ENCODE measurements at regions not wholly inside any gene's neighbourhood (a gene's known extent, or its start where the extent isn't known, plus 50 kb on each side); places are given as distances from the start of the nearest gene placed in this dataset.

DNA sequence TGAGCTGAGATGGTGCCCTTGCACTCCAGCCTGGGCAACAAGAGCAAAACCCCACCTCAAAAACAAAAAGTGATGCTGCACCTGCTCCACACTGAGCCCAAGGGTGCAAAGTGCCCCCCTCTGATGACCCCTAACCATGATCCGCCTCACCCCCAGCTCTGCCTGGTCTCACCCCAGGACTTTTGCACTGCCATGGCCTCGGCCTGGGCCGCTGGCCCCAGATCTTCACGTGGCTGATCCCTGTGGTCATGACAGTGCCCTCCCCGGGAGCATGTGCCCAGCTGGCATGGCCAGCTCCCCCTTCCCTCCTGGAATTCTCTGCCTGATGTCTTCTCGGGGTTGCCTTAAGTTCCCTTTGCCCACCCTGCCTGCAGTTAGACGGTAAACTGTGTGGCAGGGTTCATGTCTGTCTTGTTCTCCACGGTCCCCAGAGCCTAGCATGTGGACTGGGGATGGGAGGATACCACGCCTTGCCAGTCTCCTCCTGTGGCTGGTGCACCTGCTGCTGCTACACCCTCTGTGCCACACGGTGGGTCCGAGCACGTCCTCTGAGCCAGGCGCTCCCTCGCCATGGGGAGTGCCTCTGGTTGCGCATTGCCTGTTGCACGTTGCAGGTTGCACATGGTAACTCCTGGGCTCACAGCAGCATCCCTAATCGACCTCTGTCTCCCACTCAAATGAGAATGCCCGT, 77.4 kb upstream of the PPP1R26 start:
- peaks cover 16% of the 10 kb centered on the region for H3K9me3 ChIP-seq (ENCODE audit: control insufficient read depth, insufficient read depth, low read length)
- CTCF ChIA-PET = no interaction called here

More for the DNA sequence above, 77.4 kb upstream of the PPP1R26 start:
- Histone ChIP-seq H3K27ac (ENCODE audit: insufficient read depth, low read length) (no peak overlapping the region), H2AK9ac (replicated peaks; ENCODE audit: low read depth, low read length, poor library complexity) (no peak overlapping the region), H3K36me3 (ENCODE audit: control insufficient read depth, insufficient read depth, low read length) (no peaks in the 10 kb centered on the region), H2BK15ac (ENCODE audit: low read depth, low read length) (no peak overlapping the region), H2BK20ac (ENCODE audit: low read depth, low read length) (no peak overlapping the region), H3K27me3 (ENCODE audit: control insufficient read depth, insufficient read depth, low read length) (no peaks in the 10 kb centered on the region), H3K9me1 (ENCODE audit: insufficient read depth, low read length) (no peaks in the 10 kb centered on the region), H3K79me1 (ENCODE audit: low read depth in 1 of 2, low read length in 2 of 2) (no peaks in the 10 kb centered on the region), H3K18ac (ENCODE audit: low read depth, low read length) (no peak overlapping the region), H3K4me2 (ENCODE audit: low read depth, low read length) (no peak overlapping the region), H4K91ac (ENCODE audit: insufficient read depth, low read depth, low read length) (no peak overlapping the region), H3K4ac (ENCODE audit: low read depth, low read length) (no peak overlapping the region), H2BK5ac (ENCODE audit: low read depth, low read length, poor library complexity, severe bottlenecking) (no peak overlapping the region), H3K4me1 (ENCODE audit: control insufficient read depth, insufficient read depth, low read length) (no peaks in the 10 kb centered on the region), H4K20me1 (ENCODE audit: insufficient read depth, low read length) (no peaks in the 10 kb centered on the region), H3K23ac (ENCODE audit: low read depth, low read length) (no peak overlapping the region), H2AFZ (replicated peaks; ENCODE audit: low read length, poor library complexity) (no peak overlapping the region), H3K4me3 (ENCODE audit: insufficient read depth, low read depth, low read length) (no peak overlapping the region), H3K14ac (replicated peaks; ENCODE audit: low read depth, low read length) (no peak overlapping the region), H4K5ac (ENCODE audit: low read depth, low read length) (no peak overlapping the region), H2BK120ac (ENCODE audit: low read depth, low read length) (no peak overlapping the region), H3K9ac (ENCODE audit: low read depth, low read length) (no peak overlapping the region), H3K56ac (ENCODE audit: extremely low read depth, insufficient read depth, low read length) (no peak overlapping the region), H2AK5ac (ENCODE audit: low read depth, low read length) (no peak overlapping the region), H4K8ac (ENCODE audit: low read depth in 2 of 2, low read length in 2 of 2) (no peak overlapping the region)
- TF ChIP-seq MAZ (IDR thresholded peaks at IDR 0.05; ENCODE audit: borderline replicate concordance, low read depth, low read length) (no peak), CEBPB (IDR thresholded peaks at IDR 0.05; ENCODE audit: low read depth, low read length) (no peak), BHLHE40 (IDR thresholded peaks at IDR 0.05; ENCODE audit: low read depth, low read length) (no peak)
- no peak for ATAC-seq (ENCODE audit: low read depth)
- POLR2A ChIA-PET (ENCODE audit: unreplicated experiment) = no interaction called here
- dilution Hi-C loops (cut with HindIII; ENCODE audit: low sequenced_read_pairs, unreplicated experiment) (no loop called here), in situ Hi-C loops (cut with MboI; ENCODE audit: low sequenced_read_pairs) (no loop called here), intact Hi-C loops (cut with micrococcal nuclease) (no loop called here)
- WGBS, 2 experiments (ENCODE audit: extremely low coverage in 2 of 2, insufficient read length in 1 of 2) = 73% methylated on average over 13 of the region's 18 CpGs; no CpG with 5 or more reads in 1 of the 2 experiments
- BruUV-seq (replicated peaks) = no TSS peak
- no peak for DNase-seq

Measured in IMR-90 (cell line).